Left ventricle myocardium inferior (tissue), 1 donor: ENCODE measurements at regions not wholly inside any gene's neighbourhood (a gene's known extent, or its start where the extent isn't known, plus 50 kb on each side); places are given as distances from the start of the nearest gene placed in this dataset.

ENCODE experiments used
- DNase-seq: peaks from one replicate; pipeline ENCODE4 v3.0.0-alpha.2; 2020
- H3K27ac ChIP-seq: fragments of 200-600 bp; replicated peaks from 2 replicates; pipeline ENCODE4 v1.8.0; 2021
- H3K27me3 ChIP-seq: fragments of 200-600 bp; 2 replicates; pipeline ENCODE4 v1.8.0; 2021; ENCODE audit warnings: low read depth
- H3K36me3 ChIP-seq: fragments of 200-600 bp; 2 replicates; pipeline ENCODE4 v1.8.0; 2021
- H3K4me1 ChIP-seq: fragments of 200-600 bp; 2 replicates; pipeline ENCODE4 v1.8.0; 2021
- H3K4me3 ChIP-seq: fragments of 200-600 bp; 2 replicates; pipeline ENCODE4 v1.8.0; 2021; ENCODE audit warnings: mild to moderate bottlenecking, moderate library complexity
- H3K9me3 ChIP-seq: fragments of 200-600 bp; replicated peaks from 2 replicates; pipeline ENCODE4 v1.8.0; 2021
- intact Hi-C: fragments of 100-400 bp; cut with micrococcal nuclease; formaldehyde crosslinking; loops from one replicate; pipeline ENCODE4 v1.11.0; 2022
- TF ChIP-seq, protein P1 (sequence below): fragments of 200-600 bp; IDR thresholded peaks from 2 replicates; pipeline ENCODE4 v1.8.0; 2021; ENCODE audit warnings: antibody characterized with exemption, mild to moderate bottlenecking, borderline replicate concordance
- donor health status: DM: no; HTN: yes; CAD: no; lungs with severe emphysema.

DNA sequence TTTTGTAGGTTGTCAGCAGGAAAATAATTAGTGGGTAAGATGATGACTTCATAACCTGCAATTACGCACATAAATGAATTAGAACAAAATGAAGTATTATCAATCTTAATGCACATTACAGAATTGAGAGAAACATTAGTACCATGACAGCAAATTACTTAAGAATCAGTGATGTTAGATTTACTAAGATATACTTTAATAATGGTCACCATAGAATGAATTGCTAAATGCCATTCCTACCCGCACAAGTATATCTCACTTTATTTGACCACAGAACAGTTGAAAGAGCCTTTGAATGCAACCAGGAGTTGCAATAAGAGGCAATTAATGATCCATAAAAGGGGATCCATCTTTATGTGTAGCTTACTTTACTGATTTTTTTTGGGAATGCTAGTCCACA is 816.4 kb upstream of the AGA start:
- TF ChIP-seq, protein P1, sequence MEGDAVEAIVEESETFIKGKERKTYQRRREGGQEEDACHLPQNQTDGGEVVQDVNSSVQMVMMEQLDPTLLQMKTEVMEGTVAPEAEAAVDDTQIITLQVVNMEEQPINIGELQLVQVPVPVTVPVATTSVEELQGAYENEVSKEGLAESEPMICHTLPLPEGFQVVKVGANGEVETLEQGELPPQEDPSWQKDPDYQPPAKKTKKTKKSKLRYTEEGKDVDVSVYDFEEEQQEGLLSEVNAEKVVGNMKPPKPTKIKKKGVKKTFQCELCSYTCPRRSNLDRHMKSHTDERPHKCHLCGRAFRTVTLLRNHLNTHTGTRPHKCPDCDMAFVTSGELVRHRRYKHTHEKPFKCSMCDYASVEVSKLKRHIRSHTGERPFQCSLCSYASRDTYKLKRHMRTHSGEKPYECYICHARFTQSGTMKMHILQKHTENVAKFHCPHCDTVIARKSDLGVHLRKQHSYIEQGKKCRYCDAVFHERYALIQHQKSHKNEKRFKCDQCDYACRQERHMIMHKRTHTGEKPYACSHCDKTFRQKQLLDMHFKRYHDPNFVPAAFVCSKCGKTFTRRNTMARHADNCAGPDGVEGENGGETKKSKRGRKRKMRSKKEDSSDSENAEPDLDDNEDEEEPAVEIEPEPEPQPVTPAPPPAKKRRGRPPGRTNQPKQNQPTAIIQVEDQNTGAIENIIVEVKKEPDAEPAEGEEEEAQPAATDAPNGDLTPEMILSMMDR: no peak
- DNase-seq: no peak
- Histone ChIP-seq H3K4me3 (no peak overlapping the region), H3K4me1 (no peaks in the 10 kb centered on the region), H3K27me3 (no peaks in the 10 kb centered on the region), H3K9me3 (peaks cover 7% of the 10 kb centered on the region), H3K36me3 (no peaks in the 10 kb centered on the region), H3K27ac (no peak overlapping the region)
- intact Hi-C loops: no loop called here

DNA sequence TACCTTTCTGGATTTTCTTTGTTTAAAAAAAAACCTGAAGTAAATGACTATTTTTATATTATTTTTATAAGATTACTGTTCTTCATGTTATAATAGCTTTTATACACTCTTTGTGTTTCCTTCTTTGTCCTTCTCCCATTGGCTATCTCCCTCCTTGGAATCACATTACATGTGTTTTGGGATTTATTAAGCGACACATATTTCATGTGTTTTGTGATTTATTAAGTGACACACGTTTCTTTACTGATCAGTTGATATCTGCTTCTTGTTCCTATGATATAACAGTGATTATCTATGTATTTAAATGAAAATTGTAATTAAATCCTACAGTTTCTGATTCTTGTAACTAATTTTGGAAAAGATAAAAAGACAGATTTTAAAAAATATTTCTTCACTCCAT is 817.3 kb upstream of the AGA start:
- peaks cover 7% of the 10 kb centered on the region for H3K9me3 ChIP-seq
- no peaks in the 10 kb centered on the region for H3K27me3 ChIP-seq
- no peaks in the 10 kb centered on the region for H3K4me1 ChIP-seq
- intact Hi-C loops: no loop called here
- H3K4me3 ChIP-seq: no peak overlapping the region
- H3K36me3 ChIP-seq: no peaks in the 10 kb centered on the region
- TF ChIP-seq, protein P1: no peak
- DNase-seq: no peak
- H3K27ac ChIP-seq: no peak overlapping the region

DNA sequence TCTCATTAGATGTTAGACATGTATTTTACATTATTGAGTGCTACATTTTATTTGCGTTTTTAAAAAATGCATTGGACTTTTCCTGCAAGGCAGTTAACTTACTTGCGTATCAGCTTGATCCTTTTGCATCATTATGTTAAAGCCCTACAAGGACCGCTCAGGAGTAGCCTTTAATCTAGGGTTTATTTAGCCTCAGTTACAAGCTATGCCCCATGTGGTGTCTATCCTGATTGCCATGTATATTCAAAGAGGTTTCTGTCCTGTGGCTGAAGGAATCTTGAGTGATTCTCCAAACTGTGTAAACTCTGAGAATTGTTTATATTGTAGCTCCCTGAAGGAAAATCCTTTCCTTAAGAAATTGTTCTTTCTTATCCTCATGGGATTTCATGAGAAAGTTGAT is 821.8 kb upstream of the AGA start:
- Histone ChIP-seq H3K4me3 (no peak overlapping the region), H3K36me3 (no peaks in the 10 kb centered on the region), H3K27me3 (no peaks in the 10 kb centered on the region), H3K4me1 (no peaks in the 10 kb centered on the region), H3K27ac (no peak overlapping the region), H3K9me3 (peaks cover 7% of the 10 kb centered on the region)
- TF ChIP-seq, protein P1: no peak
- no peak for DNase-seq
- intact Hi-C loops: no loop called here

DNA sequence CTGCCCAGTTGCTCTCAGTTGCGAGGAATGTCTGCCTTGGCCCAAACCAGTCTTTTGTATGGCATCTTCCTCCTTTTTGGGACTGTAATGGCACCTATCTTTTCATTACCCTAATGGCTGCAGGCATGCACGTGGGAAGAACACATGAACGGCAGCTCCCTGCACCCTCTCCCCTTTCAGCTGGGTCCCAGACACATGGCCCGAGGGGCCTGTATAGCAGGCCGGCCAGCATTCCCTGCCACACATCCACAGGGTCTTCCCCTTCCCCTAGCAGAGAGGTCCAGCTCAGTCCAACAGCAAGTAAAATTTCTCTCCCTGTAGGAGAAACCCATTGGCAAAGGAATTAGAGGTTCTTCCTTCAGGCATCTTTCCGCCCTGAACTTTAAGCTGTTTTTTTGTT is 829.1 kb upstream of the AGA start:
- DNase-seq: no peak
- Histone ChIP-seq H3K27me3 (no peaks in the 10 kb centered on the region), H3K9me3 (no peaks in the 10 kb centered on the region), H3K27ac (no peak overlapping the region), H3K4me1 (no peaks in the 10 kb centered on the region), H3K4me3 (no peak overlapping the region), H3K36me3 (no peaks in the 10 kb centered on the region)
- intact Hi-C loops: no loop called here
- TF ChIP-seq, protein P1: no peak

DNA sequence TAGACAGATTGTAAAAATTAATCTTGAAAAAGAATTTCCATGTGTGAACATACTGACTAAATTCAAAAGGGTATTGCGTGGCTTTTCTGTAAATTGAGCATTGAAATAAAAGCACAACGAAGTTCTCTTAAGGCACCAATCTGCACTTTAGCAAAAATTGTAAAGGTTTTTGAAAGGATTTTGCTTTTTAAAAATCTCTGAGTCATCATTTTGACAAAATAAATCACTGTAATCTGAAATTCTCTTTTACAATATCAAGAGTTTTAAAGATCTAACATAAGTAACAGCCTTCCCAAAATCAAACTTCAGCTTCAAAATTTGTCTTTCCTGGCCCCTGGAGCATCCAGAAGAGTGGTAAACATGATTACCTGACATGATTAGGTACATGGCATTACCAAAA is 830.9 kb upstream of the AGA start:
- Histone ChIP-seq H3K4me3 (no peak overlapping the region), H3K27ac (no peak overlapping the region), H3K27me3 (no peaks in the 10 kb centered on the region), H3K9me3 (no peaks in the 10 kb centered on the region), H3K36me3 (no peaks in the 10 kb centered on the region), H3K4me1 (no peaks in the 10 kb centered on the region)
- no peak for DNase-seq
- TF ChIP-seq, protein P1: no peak
- intact Hi-C loops: no loop called here
